Progenitor cell of endocrine pancreas (in vitro differentiated cells): ENCODE measurements at regions not wholly inside any gene's neighbourhood (a gene's known extent, or its start where the extent isn't known, plus 50 kb on each side); places are given as distances from the start of the nearest gene placed in this dataset.
"Not testable (repeated sequence)": the region's sequence is repeated elsewhere in the genome, so short reads cannot be mapped to it uniquely, and the experiment has no call there.

ENCODE experiments used
- DNase-seq: peaks from one replicate; pipeline ENCODE4 v3.0.0; 2021; ENCODE audit warnings: low spot score; ENCODE audit not compliant: unreplicated experiment
- H3K27ac Mint-ChIP-seq: 2 replicates; pipeline ENCODE4 v1.8.0; 2021; ENCODE audit warnings: mild to moderate bottlenecking, moderate library complexity, mixed read lengths
- H3K27me3 Mint-ChIP-seq: 2 replicates; pipeline ENCODE4 v1.8.0; 2021; ENCODE audit warnings: mixed read lengths
- H3K36me3 Mint-ChIP-seq: 2 replicates; pipeline ENCODE4 v1.8.0; 2022; ENCODE audit warnings: mixed read lengths; ENCODE audit not compliant: insufficient read depth
- H3K4me1 Mint-ChIP-seq: 2 replicates; pipeline ENCODE4 v1.8.0; 2021; ENCODE audit warnings: low read depth, mixed read lengths
- H3K4me3 Mint-ChIP-seq: 2 replicates; pipeline ENCODE4 v1.8.0; 2021; ENCODE audit warnings: low read depth, mild to moderate bottlenecking, moderate library complexity, mixed read lengths
- H3K9me3 Mint-ChIP-seq: 2 replicates; pipeline ENCODE4 v1.8.0; 2021; ENCODE audit warnings: low read depth, mixed read lengths
- CTCF ChIP-seq: fragments of 200-600 bp; sonication (generic); IDR thresholded peaks from one replicate; pipeline ENCODE4 v1.5.0; 2021; ENCODE audit warnings: antibody characterized with exemption, mild to moderate bottlenecking; ENCODE audit not compliant: unreplicated experiment

GRCh38 chr4:97134456-97134855 lies 1008.8 kb downstream of the STPG2 start:
- Mint-ChIP-seq H3K4me1 (no peaks in the 10 kb centered on the region), H3K27ac (no peak overlapping the region), H3K36me3 (no peaks in the 10 kb centered on the region), H3K9me3 (peaks cover 21% of the 10 kb centered on the region), H3K4me3 (no peak overlapping the region), H3K27me3 (no peaks in the 10 kb centered on the region)
- no peak for TF ChIP-seq CTCF
- DNase-seq: no peak

DNA sequence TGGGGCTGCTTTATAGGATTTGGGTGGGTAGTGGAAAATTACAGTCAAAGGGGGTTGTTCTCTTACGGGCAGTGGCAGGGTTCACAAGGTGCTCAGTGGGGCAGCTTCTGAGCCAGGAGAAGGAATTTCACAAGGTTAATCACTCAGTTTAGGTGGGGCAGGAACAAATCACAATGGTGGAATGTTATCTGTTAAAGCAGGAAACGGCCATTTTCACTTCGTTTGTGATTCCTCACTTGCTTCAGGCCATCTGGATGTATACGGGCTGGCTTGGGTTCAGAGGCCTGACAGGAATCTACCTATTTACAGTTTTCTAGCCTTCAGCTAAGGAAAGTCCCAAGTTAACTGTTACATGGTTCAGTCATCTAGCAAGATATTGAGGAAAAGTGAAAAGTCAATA lies 1003.5 kb downstream of the STPG2 start:
- Mint-ChIP-seq H3K4me3 (no peak overlapping the region), H3K4me1 (no peaks in the 10 kb centered on the region), H3K27ac (no peak overlapping the region), H3K27me3 (no peaks in the 10 kb centered on the region), H3K36me3 (no peaks in the 10 kb centered on the region), H3K9me3 (peaks cover 29% of the 10 kb centered on the region)
- no peak for TF ChIP-seq CTCF
- no peak for DNase-seq

DNA sequence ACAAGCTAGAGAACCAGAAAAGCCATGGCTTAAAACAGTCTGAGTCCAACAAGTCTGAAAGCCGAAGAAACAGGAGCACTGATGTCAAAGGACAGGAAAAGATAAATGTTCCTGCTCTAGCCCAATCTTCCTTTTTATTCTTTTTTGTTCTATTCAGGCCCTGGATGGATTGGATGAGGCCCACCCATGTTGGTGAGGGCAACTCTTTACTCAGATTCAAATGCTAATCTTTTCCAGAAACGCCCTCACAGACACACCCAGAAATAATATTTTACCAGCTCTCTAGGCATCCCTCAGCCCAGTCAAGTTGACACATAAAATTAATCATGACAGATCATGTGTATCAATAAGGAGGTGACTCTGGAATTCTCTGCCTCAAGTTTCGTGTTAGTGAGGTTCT lies 1002.7 kb downstream of the STPG2 start:
- H3K27ac Mint-ChIP-seq: no peak overlapping the region
- peaks cover 29% of the 10 kb centered on the region for H3K9me3 Mint-ChIP-seq
- H3K4me3 Mint-ChIP-seq: no peak overlapping the region
- TF ChIP-seq CTCF: no peak
- DNase-seq: no peak
- H3K4me1 Mint-ChIP-seq: no peaks in the 10 kb centered on the region
- no peaks in the 10 kb centered on the region for H3K27me3 Mint-ChIP-seq
- H3K36me3 Mint-ChIP-seq: no peaks in the 10 kb centered on the region

DNA sequence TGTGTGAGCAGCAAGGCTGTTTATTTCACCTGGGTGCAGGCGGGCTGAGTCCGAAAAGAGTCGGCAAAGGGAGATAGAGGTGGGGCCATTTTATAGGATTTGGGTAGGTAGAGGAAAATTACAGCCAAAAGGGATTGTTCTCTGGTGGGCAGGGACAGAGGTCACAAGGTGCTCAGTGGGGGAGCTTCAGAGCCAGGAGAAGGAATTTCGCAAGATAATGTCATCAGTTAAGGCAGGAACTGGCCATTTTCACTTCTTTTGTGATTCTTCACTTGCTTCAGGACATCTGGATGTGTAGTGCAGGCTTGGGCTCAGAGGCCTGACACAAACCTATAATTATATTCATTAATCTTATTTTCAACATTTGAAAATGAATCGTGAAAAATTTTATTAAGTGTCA lies 1001.9 kb downstream of the STPG2 start:
- not testable (repeated sequence) for H3K36me3 Mint-ChIP-seq, H3K4me1 Mint-ChIP-seq, H3K4me3 Mint-ChIP-seq, H3K27me3 Mint-ChIP-seq, DNase-seq, H3K27ac Mint-ChIP-seq
- peaks cover 29% of the 10 kb centered on the region for H3K9me3 Mint-ChIP-seq

DNA sequence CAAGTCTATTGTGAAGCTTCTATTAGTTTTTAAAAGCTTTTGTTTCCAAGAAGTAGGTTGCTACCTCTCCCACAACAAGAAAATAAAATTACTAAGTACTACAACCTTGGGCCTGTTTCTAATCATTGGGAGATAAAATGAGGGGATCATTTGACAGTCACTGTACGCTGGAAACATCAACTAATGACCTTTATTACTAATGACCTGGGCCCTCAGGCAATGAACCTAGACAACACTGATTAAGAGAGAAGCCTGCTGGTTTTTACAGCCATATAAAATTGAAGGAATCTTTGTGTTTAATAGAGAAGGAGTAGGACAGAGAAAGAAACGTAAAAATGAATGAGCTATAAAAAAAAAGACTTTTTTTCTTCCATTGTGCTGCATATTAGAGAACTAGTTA lies 1000.9 kb downstream of the STPG2 start:
- H3K27me3 Mint-ChIP-seq: no peaks in the 10 kb centered on the region
- no peak for DNase-seq
- H3K4me1 Mint-ChIP-seq: no peaks in the 10 kb centered on the region
- TF ChIP-seq CTCF: no peak
- H3K9me3 Mint-ChIP-seq: peaks cover 24% of the 10 kb centered on the region
- H3K36me3 Mint-ChIP-seq: no peaks in the 10 kb centered on the region
- no peak overlapping the region for H3K4me3 Mint-ChIP-seq
- H3K27ac Mint-ChIP-seq: no peak overlapping the region

GRCh38 chr4:97142893-97143292 lies 1000.4 kb downstream of the STPG2 start:
- H3K36me3 Mint-ChIP-seq: no peaks in the 10 kb centered on the region
- no peak overlapping the region for H3K4me3 Mint-ChIP-seq
- no peak for DNase-seq
- no peak for TF ChIP-seq CTCF
- H3K27ac Mint-ChIP-seq: no peak overlapping the region
- no peaks in the 10 kb centered on the region for H3K27me3 Mint-ChIP-seq
- no peaks in the 10 kb centered on the region for H3K4me1 Mint-ChIP-seq
- peaks cover 23% of the 10 kb centered on the region for H3K9me3 Mint-ChIP-seq
